ENCODE measurements at regions not wholly inside any gene's neighbourhood (a gene's known extent, or its start where the extent isn't known, plus 50 kb on each side); places are given as distances from the start of the nearest gene placed in this dataset.

DNA sequence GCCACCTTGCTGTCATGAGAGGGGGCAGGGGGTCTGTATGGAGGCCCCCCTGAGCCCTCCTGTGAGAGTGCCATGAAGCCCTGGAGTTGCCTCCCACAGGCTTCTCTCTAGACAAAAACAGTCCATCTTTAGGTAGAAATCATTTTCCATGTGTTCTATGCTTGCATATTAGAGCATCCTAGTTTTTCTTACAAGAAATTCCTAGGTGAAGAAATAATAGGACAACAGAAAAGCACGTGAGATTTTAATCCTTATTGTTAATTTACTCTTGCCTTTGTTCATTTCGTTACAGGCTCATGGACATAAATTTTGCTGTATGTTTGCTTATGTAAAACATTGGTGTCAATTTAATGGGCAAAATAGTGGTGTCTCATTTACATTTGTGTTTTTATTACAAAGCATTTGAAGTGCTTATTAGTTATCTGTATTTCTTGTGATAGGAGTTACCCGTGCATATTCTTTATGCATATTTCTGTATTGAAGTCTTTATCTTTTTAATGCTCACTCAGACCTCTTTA is 336.9 kb upstream of the RAB6C start:
- no peak overlapping the region for H3K27ac ChIP-seq
- TF ChIP-seq, protein P1, sequence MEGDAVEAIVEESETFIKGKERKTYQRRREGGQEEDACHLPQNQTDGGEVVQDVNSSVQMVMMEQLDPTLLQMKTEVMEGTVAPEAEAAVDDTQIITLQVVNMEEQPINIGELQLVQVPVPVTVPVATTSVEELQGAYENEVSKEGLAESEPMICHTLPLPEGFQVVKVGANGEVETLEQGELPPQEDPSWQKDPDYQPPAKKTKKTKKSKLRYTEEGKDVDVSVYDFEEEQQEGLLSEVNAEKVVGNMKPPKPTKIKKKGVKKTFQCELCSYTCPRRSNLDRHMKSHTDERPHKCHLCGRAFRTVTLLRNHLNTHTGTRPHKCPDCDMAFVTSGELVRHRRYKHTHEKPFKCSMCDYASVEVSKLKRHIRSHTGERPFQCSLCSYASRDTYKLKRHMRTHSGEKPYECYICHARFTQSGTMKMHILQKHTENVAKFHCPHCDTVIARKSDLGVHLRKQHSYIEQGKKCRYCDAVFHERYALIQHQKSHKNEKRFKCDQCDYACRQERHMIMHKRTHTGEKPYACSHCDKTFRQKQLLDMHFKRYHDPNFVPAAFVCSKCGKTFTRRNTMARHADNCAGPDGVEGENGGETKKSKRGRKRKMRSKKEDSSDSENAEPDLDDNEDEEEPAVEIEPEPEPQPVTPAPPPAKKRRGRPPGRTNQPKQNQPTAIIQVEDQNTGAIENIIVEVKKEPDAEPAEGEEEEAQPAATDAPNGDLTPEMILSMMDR (conservative IDR thresholded peaks at IDR 0.05), result no peak

DNA sequence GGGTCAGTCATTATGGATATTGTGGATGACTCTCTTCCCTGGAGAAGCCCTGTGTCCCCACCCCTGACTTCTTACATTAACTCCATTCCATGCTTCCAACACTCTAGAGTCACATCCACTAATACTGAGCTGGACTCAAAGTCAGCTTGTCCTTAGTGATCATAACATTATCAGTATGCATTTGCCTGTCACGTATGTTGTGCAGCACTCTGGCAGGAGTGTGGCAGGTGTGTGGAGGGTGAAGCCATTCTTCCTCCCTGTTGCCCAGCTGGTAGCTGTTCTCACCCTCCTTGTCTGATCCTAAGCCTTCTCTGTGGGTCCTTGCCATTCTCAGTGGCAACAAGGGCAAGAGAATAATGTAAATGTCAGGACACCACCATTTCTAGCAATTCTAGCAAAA is 334.1 kb upstream of the RAB6C start:
- TF ChIP-seq, protein P1 (conservative IDR thresholded peaks at IDR 0.05), result no peak
- H3K27ac ChIP-seq, result no peak overlapping the region

DNA sequence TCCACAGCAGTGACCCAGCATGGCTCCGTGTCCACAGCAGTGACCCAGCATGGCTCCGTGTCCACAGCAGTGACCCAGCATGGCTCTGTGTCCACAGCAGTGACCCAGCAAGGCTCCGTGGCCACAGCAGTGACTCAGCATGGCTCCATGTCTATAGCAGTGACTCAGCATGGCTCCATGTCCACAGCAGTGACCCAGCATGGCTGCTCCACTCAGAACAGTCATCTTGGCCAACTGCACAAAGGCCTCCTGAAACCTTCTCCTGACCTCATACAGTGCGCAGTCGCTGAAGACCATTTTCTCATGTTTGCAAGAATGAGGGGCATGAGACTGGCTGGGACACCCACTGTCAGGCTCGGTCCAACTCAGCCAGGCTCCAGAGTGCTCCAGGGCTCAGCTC is 333.4 kb upstream of the RAB6C start:
- no peak overlapping the region for H3K27ac ChIP-seq
- TF ChIP-seq, protein P1 (conservative IDR thresholded peaks at IDR 0.05), result no peak

DNA sequence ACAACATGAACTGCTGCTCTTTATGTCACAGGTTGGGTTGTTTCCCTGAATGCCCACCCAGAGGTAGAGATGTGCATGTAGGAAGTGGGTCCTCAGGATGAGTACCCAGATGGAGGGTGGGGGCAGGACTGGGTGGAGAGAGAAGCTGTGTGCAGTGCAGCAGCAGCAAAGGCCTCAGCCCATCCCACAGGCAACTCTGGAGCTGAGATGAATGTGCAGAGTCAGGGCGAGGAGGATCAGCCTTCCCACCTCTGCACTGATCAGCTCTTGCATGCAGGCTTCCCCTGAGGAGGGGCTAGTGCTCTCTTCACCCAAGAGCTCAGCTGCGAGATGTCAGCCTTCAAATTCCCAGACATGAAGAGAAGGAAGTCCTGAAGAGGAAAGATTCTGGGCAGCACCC is 326.2 kb upstream of the RAB6C start:
- TF ChIP-seq, protein P1 (conservative IDR thresholded peaks at IDR 0.05), result no peak
- no peak overlapping the region for H3K27ac ChIP-seq

DNA sequence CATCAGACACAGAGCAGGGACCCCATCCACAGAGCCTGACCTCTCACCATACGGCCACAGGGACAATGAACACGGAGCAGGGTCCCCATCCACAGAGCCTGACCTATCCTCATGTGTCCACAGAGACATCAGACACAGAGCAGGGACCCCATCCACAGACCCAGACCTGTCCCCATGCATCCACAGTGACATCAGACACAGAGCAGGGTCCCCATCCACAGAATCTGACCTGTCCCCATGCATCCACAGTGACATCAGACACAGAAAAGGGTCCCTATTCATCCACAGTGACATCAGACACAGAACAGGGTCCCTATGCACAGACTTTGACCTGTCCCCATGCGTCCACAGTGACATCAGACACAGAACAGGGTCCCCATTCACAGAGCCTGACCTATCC is 325.1 kb upstream of the RAB6C start:
- H3K27ac ChIP-seq, result no peak overlapping the region
- TF ChIP-seq, protein P1 (conservative IDR thresholded peaks at IDR 0.05), result no peak

DNA sequence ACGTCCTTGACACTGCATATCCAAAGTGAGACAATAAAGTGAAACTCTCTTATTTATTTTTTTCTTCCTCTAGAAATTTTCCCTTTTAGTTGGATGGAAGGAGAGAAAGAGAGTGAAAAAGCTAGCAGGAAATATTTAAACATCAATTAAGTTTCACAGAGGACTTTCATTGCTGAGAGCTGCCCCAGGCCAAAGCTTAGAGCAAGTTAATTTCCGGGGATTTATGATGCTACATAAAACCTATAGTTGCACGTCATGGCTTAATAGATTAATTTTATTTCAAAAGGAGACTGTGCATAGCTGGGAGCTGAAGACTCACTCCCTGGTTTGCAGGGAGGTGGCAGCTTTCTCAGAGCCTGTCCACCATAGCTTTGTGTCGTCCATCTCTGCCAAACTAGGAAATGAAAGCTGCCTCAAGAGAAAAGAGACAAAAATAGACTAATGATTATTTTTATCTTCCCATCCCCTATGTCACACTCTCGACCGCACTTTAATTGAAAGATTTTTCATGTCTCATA is 323.3 kb upstream of the RAB6C start:
- H3K27ac ChIP-seq, result no peak overlapping the region
- TF ChIP-seq, protein P1 (conservative IDR thresholded peaks at IDR 0.05), result no peak

DNA sequence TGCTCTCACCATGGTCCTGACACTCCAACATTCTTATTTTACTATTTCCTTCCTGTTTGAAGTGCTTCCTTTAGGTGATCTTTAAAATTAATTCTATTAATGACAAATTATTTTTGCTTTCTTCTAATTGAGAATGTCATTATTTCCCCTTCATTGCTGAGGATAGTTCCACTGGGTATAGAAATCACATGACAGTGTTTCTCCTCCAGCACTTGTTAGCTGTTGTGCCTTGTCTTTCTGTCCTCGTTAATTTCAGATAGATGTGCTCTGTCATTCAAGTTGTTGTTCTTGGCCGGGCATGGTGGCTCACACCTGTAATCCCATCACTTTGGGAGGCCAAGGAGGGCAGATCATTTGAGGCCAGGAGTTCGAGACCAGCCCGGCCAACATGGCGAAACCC is 321.0 kb upstream of the RAB6C start:
- TF ChIP-seq, protein P1 (conservative IDR thresholded peaks at IDR 0.05), result no peak
- H3K27ac ChIP-seq, result no peak overlapping the region

All from VCaP (cell line).